ENCODE measurements at regions not wholly inside any gene's neighbourhood (a gene's known extent, or its start where the extent isn't known, plus 50 kb on each side); places are given as distances from the start of the nearest gene placed in this dataset.

DNA sequence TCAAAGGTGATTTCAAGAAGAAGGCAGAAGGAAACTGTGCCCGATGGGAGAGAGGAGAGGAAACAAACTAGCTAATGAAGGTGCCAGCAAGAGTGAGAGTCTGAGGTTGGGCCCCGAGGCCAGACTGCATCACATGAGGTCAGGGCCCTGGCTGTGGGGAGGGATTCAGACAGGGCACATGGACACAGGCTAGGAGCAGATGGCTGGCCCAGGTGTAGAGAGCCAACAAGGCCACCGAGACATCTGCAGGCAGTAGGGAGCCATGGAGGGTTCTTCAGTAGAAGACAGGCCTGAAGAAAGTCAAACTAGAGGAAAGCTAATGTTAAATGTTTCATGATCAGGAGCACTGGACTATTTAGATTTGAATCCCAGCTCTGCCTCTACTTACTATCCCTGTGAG, 755.0 kb upstream of the RAB6C start:
- no peaks in the 10 kb centered on the region for H3K9me3 ChIP-seq (replicated peaks; ENCODE audit: control insufficient read depth, insufficient read depth, low read length)
- POLR2A ChIA-PET = no interaction called here
- dilution Hi-C loops (cut with MboI; ENCODE audit: extremely low pct_ligation_motif_present, low sequenced_read_pairs) = no loop called here
- no peak overlapping the region for H3K9ac ChIP-seq (replicated peaks; ENCODE audit: extremely low read depth, insufficient read depth, low read length)
- FAIRE-seq (no peak), DNase-seq (ENCODE audit: low read depth, low spot score) (no peak)
- H3K4me3 ChIP-seq (replicated peaks in 1 of 3; ENCODE audit: insufficient read depth in 1 of 3, low read depth in 1 of 3, low read length in 3 of 3) = no peak overlapping the region
- H3K36me3 ChIP-seq (ENCODE audit: control insufficient read depth in 2 of 2, extremely low read depth in 1 of 2, insufficient read depth in 2 of 2, low read length in 2 of 2) = no peaks in the 10 kb centered on the region
- no peaks in the 10 kb centered on the region for H3K27me3 ChIP-seq (ENCODE audit: control insufficient read depth in 2 of 2, insufficient read depth in 2 of 2, low read length in 2 of 2)
- no peaks in the 10 kb centered on the region for H3K4me1 ChIP-seq (ENCODE audit: control insufficient read depth, extremely low read depth, insufficient read depth, low read length)
- H3K4me2 ChIP-seq (ENCODE audit: insufficient read depth, low read length) = no peak overlapping the region
- CTCF ChIA-PET = no interaction called here
- H3K79me2 ChIP-seq (ENCODE audit: control insufficient read depth, insufficient read depth, low read length) = no peaks in the 10 kb centered on the region
- intact Hi-C loops (cut with micrococcal nuclease) = no loop called here
- TF ChIP-seq GATA2 (IDR thresholded peaks at IDR 0.05; ENCODE audit: insufficient read depth, insufficient read length, low read depth, low read length) (no peak), POLR2AphosphoS5 (IDR thresholded peaks at IDR 0.05; ENCODE audit: insufficient read depth, low read depth, low read length) (no peak), JUN (IDR thresholded peaks at IDR 0.05; ENCODE audit: borderline replicate concordance, insufficient read depth, insufficient read length, low read depth) (no peak), EZH2 (IDR thresholded peaks at IDR 0.05; ENCODE audit: borderline replicate concordance, low read depth, low read length, severe bottlenecking) (no peak), POLR2A (IDR thresholded peaks at IDR 0.05; ENCODE audit: low read depth, low read length) (no peak), FOS (IDR thresholded peaks at IDR 0.05; ENCODE audit: borderline replicate concordance, insufficient read depth, low read length) (no peak), CTCF (IDR thresholded peaks at IDR 0.05; ENCODE audit: extremely low read depth in 1 of 2, insufficient read depth in 1 of 2, low read depth in 1 of 2, low read length in 2 of 2) (no peak), MAX (IDR thresholded peaks at IDR 0.05; ENCODE audit: insufficient read depth, insufficient read length) (no peak), MYC (IDR thresholded peaks at IDR 0.05; ENCODE audit: low read depth, low read length) (no peak)
- H3K9me1 ChIP-seq (replicated peaks; ENCODE audit: control insufficient read depth, extremely low read depth, insufficient read depth, low read length) = no peaks in the 10 kb centered on the region
- H2AFZ ChIP-seq (ENCODE audit: low read depth, low read length) = no peak overlapping the region
- no peak overlapping the region for H3K27ac ChIP-seq (ENCODE audit: insufficient read depth, low read depth, low read length)
- BruUV-seq (replicated peaks) = no TSS peak
- no peaks in the 10 kb centered on the region for H4K20me1 ChIP-seq (replicated peaks; ENCODE audit: control insufficient read depth, extremely low read depth, insufficient read depth, low read length)
